K562 (cell line): ENCODE measurements at regions not wholly inside any gene's neighbourhood (a gene's known extent, or its start where the extent isn't known, plus 50 kb on each side); places are given as distances from the start of the nearest gene placed in this dataset.

ENCODE experiments used
- ARHGAP35 ChIP-seq: fragments of 450-650 bp; IDR thresholded peaks from 2 replicates; pipeline ENCODE4 v1.6.1; 2018; ENCODE audit not compliant: partially characterized antibody
- ARNT ChIP-seq, 2 experiments: fragments of 450-650 bp; IDR thresholded peaks; 2 replicates each; pipeline ENCODE4 v1.6.1; 2016; ENCODE audit warnings: mild to moderate bottlenecking in 1 of 2
- CTCF ChIP-seq, 3 experiments: IDR thresholded peaks in 2 of 3; conservative IDR thresholded peaks in 1 of 3; 2 replicates each; pipeline ENCODE4 v1.5.1; 2011 to 2012; ENCODE audit warnings: low read length in 3 of 3, mild to moderate bottlenecking in 3 of 3, control low read depth in 2 of 3, improper control_type of control experiment in 1 of 3, inconsistent platforms in 1 of 3, low read depth in 1 of 3, mixed read lengths in 1 of 3, moderate library complexity in 1 of 3; ENCODE audit not compliant: insufficient read depth in 2 of 3
- MYC ChIP-seq, 2 experiments: fragments of 250-450 bp in 1 of 2; sonication (Bioruptor Pico) in 1 of 2; IDR thresholded peaks; 2 replicates each; pipeline versions ENCODE4 v1.5.1 to v1.6.1; 2012 to 2021; ENCODE audit warnings: low read depth in 2 of 2, borderline replicate concordance in 1 of 2, improper control_type of control experiment in 1 of 2, low read length in 1 of 2, mild to moderate bottlenecking in 1 of 2, moderate library complexity in 1 of 2
- NFXL1 ChIP-seq: fragments of 450-650 bp; formaldehyde crosslinking; IDR thresholded peaks from 2 replicates; pipeline ENCODE4 v1.4.0; 2021; ENCODE audit warnings: mild to moderate bottlenecking
- POLR2A ChIP-seq: fragments of 450-650 bp; conservative IDR thresholded peaks from 2 replicates; pipeline ENCODE4 v1.6.1; 2016
- PREB ChIP-seq: sonication (generic); formaldehyde crosslinking; IDR thresholded peaks from 2 replicates; pipeline ENCODE4 v1.8.1; 2023; ENCODE audit warnings: mild to moderate bottlenecking, missing genetic modification reagents
- RAD51 ChIP-seq: fragments of 450-650 bp; IDR thresholded peaks from 2 replicates; pipeline ENCODE4 v1.7.1; 2016; ENCODE audit warnings: low read depth, mild to moderate bottlenecking, borderline replicate concordance
- USF1 ChIP-seq: sonication (generic); formaldehyde crosslinking; IDR thresholded peaks from 2 replicates; pipeline ENCODE4 v1.9.0; 2022; ENCODE audit warnings: mild to moderate bottlenecking, missing genetic modification reagents
- ZNF121 ChIP-seq: sonication (generic); formaldehyde crosslinking; conservative IDR thresholded peaks from 2 replicates; pipeline ENCODE4 v1.8.0; 2022; ENCODE audit warnings: missing genetic modification reagents

- TF ChIP-seq USF1 (CRISPR knock-in tag) (no peak), CTCF (IDR thresholded peaks at IDR 0.05 in 2 of 3, conservative IDR thresholded peaks at IDR 0.05 in 1 of 3; ENCODE audit: insufficient read depth in 2 of 3, low read depth in 1 of 3, low read length in 3 of 3) (no peak), ARHGAP35 (no peak), POLR2A (no peak), PREB (no peak), MYC (IDR thresholded peaks at IDR 0.05; ENCODE audit: low read depth, low read length) (no peak), MYC (CRISPR knock-in tag; IDR thresholded peaks at IDR 0.05; ENCODE audit: borderline replicate concordance, low read depth) (no peak), ARNT (IDR thresholded peaks at IDR 0.05) (no peak), ZNF121 (CRISPR knock-in tag) (no peak), NFXL1 (CRISPR knock-in tag) (no peak), RAD51 (no peak)
Observed at GRCh38 chr21:38881131-38881530, 75.4 kb downstream of the ETS2 start.
